ENCODE measurements at regions not wholly inside any gene's neighbourhood (a gene's known extent, or its start where the extent isn't known, plus 50 kb on each side); places are given as distances from the start of the nearest gene placed in this dataset.

DNA sequence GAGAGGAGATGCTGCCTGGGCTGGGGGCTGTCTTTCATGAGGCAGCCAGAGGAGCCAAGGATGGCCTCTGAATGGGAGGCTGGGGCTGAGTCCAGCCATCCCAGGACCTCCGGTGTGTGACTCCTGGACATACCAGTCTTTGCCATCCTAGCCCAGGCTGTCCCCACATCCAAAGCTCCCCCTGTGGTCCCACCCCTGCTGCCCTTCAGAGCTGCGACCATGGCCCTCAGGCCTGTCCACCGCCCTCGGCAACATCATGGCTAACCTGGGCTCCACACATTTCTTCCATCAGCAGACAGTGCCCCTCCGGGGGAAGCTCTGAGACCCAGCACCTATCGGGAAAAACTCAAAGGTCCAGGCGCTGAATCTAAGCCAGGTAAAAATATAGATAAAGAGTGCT, 324.4 kb downstream of the MN1 start:
- no peak for DNase-seq (ENCODE audit: low read depth in 1 of 2, low spot score in 1 of 2)

GRCh38 chr22:27480487-27480886, 321.1 kb downstream of the MN1 start:
- no peak for DNase-seq (ENCODE audit: low read depth in 1 of 2, low spot score in 1 of 2)

DNA sequence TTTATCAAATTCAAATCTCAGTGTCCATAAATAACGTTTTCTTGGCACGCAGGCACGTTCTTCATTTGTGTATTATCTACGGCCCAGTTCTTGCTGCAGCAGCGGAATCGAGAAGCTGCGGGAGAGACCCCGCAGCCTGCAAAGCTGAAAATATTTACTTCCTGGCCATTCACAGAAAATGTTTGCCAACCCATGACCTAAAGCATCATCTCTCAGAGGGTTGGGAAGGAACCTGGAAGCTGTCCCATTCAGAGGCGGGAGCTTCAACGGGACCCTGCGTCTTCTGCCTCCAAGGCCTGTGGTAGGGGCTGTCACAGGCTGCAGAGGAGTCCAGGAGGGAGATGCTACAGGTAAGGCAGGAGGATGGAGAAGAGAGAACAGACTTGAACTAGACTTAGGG, 319.2 kb downstream of the MN1 start:
- DNase-seq (ENCODE audit: low read depth in 1 of 2, low spot score in 1 of 2), result no peak

- no peak for DNase-seq (ENCODE audit: low read depth in 1 of 2, low spot score in 1 of 2)
These were observed 318.3 kb downstream of the MN1 start for GRCh38 chr22:27483095-27483785.

DNA sequence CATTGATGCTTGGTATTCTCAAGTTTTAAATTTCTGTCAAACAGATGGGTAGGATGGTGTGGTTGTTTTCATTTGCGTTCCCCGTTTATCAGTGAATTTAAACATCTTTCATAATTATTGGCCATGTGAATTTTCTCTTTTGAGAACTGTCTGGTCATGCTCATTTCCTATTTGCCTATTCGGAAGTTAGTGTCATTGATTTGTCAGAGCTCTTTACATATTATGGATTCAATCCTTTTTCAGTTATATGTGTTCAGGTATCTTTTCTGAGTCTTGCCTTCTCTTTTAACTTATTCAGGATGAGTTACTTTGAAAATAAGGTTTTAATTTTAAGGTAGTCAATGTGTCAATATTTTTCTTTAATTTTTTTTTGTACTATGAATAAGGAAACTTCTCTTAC, 315.7 kb downstream of the MN1 start:
- no peak for DNase-seq (ENCODE audit: low read depth in 1 of 2, low spot score in 1 of 2)

DNA sequence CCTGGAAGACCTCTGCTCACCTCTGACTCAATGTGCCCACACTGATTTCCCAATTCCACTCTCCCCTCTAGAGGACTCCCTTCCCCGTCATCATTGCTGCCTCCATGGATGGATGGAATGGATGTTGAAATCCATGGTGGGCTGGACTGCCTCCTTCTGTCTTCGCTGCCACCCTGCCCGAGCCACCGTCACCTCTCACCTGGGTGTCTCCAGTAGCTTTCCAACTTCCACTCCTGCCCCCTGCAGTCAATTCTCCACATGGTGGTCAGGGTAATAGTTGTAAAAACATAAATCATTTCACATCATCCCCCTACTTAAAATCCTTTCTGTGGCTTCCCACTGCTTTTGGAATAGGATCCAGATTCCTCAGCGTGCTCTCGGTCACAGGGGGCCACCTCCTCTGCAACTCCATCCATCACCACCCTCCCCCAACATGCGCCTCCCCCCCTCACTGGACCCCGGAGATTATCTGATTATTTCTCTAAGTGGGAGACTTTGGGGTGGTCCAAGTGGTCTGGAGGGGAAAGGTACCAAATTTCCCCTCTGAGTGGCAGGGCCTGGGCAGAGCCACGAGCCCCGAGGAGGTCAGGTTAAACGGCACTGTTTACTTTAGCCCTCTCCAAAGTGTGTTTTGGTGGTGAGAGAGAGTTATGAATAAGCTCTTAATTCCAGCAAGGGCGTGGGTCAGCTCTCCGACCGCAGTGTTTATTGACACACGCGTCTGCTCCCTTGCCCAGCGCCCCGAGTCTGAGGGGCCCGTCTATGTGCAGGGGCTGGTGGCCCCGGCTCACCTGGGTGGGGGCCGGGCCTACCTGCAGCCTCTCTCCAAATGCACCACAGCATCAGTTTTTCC, 313.7 kb downstream of the MN1 start:
- DNase-seq (ENCODE audit: low read depth in 1 of 2, low spot score in 1 of 2), result no peak

GRCh38 chr22:27488456-27489177, 312.9 kb downstream of the MN1 start:
- no peak for DNase-seq (ENCODE audit: low read depth in 1 of 2, low spot score in 1 of 2)

- no peak for DNase-seq (ENCODE audit: low read depth in 1 of 2, low spot score in 1 of 2)
These were observed 312.3 kb downstream of the MN1 start for GRCh38 chr22:27489178-27489675.

DNA sequence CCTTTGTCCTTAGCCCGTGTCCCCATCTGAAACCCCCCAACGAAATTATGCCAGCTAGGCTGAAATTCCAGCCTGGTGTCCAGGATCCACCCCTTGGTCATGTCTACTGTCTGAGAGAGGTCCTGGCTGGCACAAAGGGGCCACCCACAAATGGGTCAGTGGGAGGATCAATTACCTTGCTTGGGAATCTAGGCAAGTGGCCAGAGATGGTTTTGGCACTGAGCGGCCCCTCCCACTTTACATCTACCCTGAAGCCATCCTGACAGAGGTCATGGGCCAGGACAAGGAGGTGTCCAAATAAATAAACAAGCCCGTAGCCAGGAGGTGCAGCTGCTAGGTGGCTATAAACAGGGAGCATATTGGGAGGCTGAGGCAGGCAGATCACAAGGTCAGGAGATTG, 311.5 kb downstream of the MN1 start:
- DNase-seq (ENCODE audit: low read depth in 1 of 2, low spot score in 1 of 2), result no peak

DNA sequence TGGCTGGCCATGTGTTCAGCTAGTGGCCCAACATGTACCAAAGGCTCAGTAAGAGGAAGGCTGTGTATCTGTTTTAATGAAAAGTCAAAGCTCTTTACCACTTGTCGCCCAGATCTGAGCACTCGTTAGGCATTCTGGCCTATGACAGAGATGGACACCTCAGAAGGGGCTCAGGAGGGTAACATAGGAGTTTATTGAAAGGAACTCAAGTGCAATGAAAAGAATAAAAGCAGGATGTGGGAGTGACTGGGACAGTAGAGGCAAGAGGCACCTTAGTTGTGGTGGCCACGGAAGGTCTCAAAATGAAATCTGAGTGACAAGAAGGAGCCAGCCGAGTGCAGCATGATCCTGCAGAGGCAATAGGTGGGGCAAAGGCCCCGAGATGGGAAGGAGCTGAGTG, 309.7 kb downstream of the MN1 start:
- DNase-seq (ENCODE audit: low read depth in 1 of 2, low spot score in 1 of 2), result no peak

- DNase-seq (ENCODE audit: low read depth in 1 of 2, low spot score in 1 of 2), result no peak
These were observed 308.9 kb downstream of the MN1 start for GRCh38 chr22:27492566-27493201.

GRCh38 chr22:27493796-27494195, 307.8 kb downstream of the MN1 start:
- no peak for DNase-seq (ENCODE audit: low read depth in 1 of 2, low spot score in 1 of 2)

GRCh38 chr22:27494785-27495184, 306.8 kb downstream of the MN1 start:
- DNase-seq (ENCODE audit: low read depth in 1 of 2, low spot score in 1 of 2), result no peak

DNA sequence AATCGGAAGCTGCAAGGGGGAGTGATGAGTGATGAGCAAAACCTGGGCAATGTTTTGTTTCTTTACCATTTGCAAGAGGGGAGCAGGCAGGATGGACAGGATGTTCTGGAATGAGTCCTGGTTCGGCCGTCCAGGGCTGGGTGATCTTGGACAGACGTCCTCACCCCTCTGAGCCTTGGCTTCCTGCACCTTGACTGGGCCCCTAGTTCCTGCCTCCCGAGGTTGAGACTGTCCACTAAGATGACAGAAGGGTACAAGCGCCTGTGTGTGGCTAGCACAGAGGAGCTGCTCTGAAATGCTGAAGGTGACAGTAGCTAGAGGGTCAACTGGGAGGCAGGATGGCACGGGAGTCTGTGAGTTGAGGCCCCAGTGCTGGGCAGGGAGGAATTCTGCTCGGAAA, 306.2 kb downstream of the MN1 start:
- DNase-seq (ENCODE audit: low read depth in 1 of 2, low spot score in 1 of 2), result no peak

DNA sequence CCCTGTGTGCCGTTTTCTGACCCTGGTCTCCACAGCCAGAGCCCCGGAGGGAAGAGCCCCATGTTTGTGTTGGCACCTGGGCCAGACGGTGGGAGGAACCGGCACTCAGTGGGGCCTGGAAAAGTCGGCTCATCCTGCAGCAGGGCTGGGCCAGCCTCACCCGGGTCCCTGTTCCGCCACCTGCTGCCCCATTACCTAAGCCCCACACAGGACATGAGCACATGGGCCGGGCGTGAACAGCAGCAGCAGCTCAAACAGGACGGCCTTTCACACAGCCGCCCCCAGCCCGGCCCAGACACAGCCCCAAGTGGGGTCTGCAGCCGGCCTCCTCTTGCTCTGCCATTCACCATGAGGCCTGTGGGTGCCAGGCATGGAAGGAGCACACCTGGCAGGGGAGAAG, 302.4 kb downstream of the MN1 start:
- no peak for DNase-seq (ENCODE audit: low read depth in 1 of 2, low spot score in 1 of 2)

GRCh38 chr22:27501191-27501936, 300.2 kb downstream of the MN1 start:
- DNase-seq (ENCODE audit: low read depth in 1 of 2, low spot score in 1 of 2), result no peak

GRCh38 chr22:27502327-27502726, 299.2 kb downstream of the MN1 start:
- DNase-seq (ENCODE audit: low read depth in 1 of 2, low spot score in 1 of 2), result no peak

DNA sequence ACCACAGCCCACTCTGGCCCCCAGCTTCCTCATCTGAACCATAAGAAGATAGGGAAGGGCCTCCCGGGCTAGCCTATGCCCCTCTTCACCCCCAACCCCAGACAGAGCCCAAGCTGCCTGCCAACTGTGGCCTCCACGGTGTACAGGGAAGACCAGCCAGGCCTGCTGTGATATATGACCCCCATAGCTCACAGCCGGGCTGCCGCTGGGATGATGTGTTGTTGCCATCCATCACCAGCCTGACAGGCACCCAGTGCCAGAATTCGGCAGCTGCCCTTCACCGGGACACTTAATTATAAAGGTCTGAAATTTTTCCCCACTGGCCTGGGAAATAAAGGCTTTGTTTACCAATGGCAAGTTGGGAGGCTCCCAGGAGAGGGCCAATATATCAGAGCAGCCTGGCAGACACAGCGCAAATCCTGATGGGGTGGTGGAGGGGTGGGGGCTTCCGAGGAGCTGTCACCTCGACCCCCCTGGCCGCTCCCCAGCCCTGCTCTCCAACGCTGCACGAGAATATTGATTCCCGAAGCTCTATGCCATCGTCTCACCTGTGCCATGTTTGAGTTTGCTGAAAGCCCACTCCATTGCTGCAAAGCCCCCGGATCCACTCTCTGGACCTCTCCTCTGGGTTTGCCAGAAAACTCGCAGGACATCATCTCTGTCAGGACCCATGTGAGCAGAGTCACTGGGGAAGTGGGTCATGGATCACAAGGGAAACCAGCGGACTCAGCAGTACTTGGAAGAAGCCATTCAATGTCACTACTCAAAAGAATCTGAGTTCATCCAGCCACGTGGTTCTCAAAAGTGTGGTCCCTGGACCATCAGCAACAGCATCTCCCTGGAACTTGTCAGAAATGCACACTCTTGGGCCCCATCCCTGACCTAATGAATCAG, 296.9 kb downstream of the MN1 start:
- no peak for DNase-seq (ENCODE audit: low read depth in 1 of 2, low spot score in 1 of 2)

DNA sequence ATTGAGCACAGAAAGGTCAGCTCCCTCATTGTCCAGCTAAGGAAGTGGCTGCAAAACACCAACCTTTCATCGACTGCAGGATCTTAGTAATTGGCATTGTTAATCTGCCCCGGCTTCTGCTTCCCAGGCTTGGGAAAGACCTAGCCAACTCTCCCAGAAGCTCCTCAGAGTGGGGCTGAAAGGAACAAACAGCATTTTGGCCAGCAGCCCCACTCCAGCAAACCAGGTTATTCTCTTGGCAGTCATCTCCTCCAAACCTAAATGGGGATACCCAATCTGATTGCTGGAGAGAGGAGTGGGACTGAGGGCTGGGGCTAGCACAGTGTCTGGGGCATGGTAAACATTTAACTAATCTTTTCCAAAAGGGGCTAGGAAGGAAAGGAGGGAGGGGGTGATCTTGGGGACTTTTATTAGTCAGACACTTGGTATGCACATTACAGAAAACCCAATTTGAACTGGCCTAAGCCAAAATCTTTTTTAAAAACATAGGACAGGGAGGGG, 294.4 kb downstream of the MN1 start:
- no peak for DNase-seq (ENCODE audit: low read depth in 1 of 2, low spot score in 1 of 2)

Data from stimulated activated CD4-positive, alpha-beta T cell treated with anti-CD3 and anti-CD28 coated beads, Interleukin-15, amount 100 ng/mL, for 1 hour (primary cell).